WTC11 (cell line): ENCODE measurements at regions not wholly inside any gene's neighbourhood (a gene's known extent, or its start where the extent isn't known, plus 50 kb on each side); places are given as distances from the start of the nearest gene placed in this dataset.

Experiments used
- ATAC-seq: fragments of 200-7000 bp; cut with Tn5 transposase; 2 replicates; pipeline ENCODE4 v1.10.0; 2021; ENCODE audit warnings: mild to moderate bottlenecking, moderate library complexity
- CTCF ChIA-PET: fragments of 300-600 bp; sonication (Branson Sonifier 250); formaldehyde crosslinking; loops from one replicate; lab custom pipeline; 2021; ENCODE audit warnings: antibody characterized with exemption; lab: Charles Lee
- POLR2A ChIA-PET: fragments of 350-600 bp; sonication (Branson Sonifier 250); formaldehyde crosslinking; loops from one replicate; lab custom pipeline; 2021; ENCODE audit warnings: antibody characterized with exemption; lab: Charles Lee
- DNase-seq: peaks from one replicate; pipeline ENCODE4 v3.0.0; 2021; ENCODE audit warnings: low spot score
- H3K27ac Mint-ChIP-seq: 2 replicates; pipeline ENCODE4 v1.8.0; 2021; ENCODE audit warnings: mixed read lengths
- H3K27me3 Mint-ChIP-seq: 2 replicates; pipeline ENCODE4 v1.8.0; 2021; ENCODE audit warnings: low read depth, mild to moderate bottlenecking, moderate library complexity, mixed read lengths
- H3K36me3 Mint-ChIP-seq: 2 replicates; pipeline ENCODE4 v1.8.0; 2021; ENCODE audit warnings: mixed read lengths
- H3K4me1 Mint-ChIP-seq: 2 replicates; pipeline ENCODE4 v1.8.0; 2022; ENCODE audit warnings: mixed read lengths
- H3K4me3 Mint-ChIP-seq: 2 replicates; pipeline ENCODE4 v1.8.0; 2021; ENCODE audit warnings: mild to moderate bottlenecking, moderate library complexity, mixed read lengths
- H3K9me3 Mint-ChIP-seq: 2 replicates; pipeline ENCODE4 v1.8.0; 2021; ENCODE audit warnings: mixed read lengths
- AFF4 ChIP-seq: sonication (generic); formaldehyde crosslinking; IDR thresholded peaks from 2 replicates; pipeline ENCODE4 v1.8.1; 2023; ENCODE audit warnings: mild to moderate bottlenecking, missing genetic modification reagents, borderline replicate concordance
- CTCF ChIP-seq: fragments of 200-600 bp; IDR thresholded peaks from 2 replicates; pipeline ENCODE4 v1.8.0; 2022; ENCODE audit warnings: antibody characterized with exemption
- ELF4 ChIP-seq: sonication (generic); formaldehyde crosslinking; IDR thresholded peaks from 2 replicates; pipeline ENCODE4 v1.8.1; 2022; ENCODE audit warnings: low read depth, mild to moderate bottlenecking, moderate library complexity, missing genetic modification reagents
- FOXP1 ChIP-seq: sonication (generic); formaldehyde crosslinking; IDR thresholded peaks from 2 replicates; pipeline ENCODE4 v1.8.0; 2022; ENCODE audit warnings: missing genetic modification reagents, mild to moderate bottlenecking, moderate library complexity, borderline replicate concordance
- GRHL2 ChIP-seq: fragments of 250-450 bp; sonication (Bioruptor Pico); IDR thresholded peaks from 2 replicates; pipeline ENCODE4 v1.8.0; 2022; ENCODE audit warnings: mild to moderate bottlenecking, moderate library complexity; ENCODE audit not compliant: insufficient replicate concordance, severe bottlenecking
- HMGXB4 ChIP-seq: sonication (generic); formaldehyde crosslinking; IDR thresholded peaks from 2 replicates; pipeline ENCODE4 v1.8.1; 2023; ENCODE audit warnings: mild to moderate bottlenecking, moderate library complexity, missing genetic modification reagents
- KAT7 ChIP-seq: sonication (generic); formaldehyde crosslinking; IDR thresholded peaks from 2 replicates; pipeline ENCODE4 v1.8.1; 2023; ENCODE audit warnings: missing genetic modification reagents, mild to moderate bottlenecking, borderline replicate concordance
- NFATC4 ChIP-seq: fragments of 250-450 bp; sonication (Bioruptor Pico); IDR thresholded peaks from 2 replicates; pipeline ENCODE4 v1.9.0; 2021; ENCODE audit warnings: mild to moderate bottlenecking
- NFE2L1 ChIP-seq: sonication (generic); formaldehyde crosslinking; IDR thresholded peaks from 2 replicates; pipeline ENCODE4 v1.8.1; 2023; ENCODE audit warnings: missing genetic modification reagents
- NR3C1 ChIP-seq: sonication (generic); formaldehyde crosslinking; conservative IDR thresholded peaks from 2 replicates; pipeline ENCODE4 v1.8.1; 2023; ENCODE audit warnings: low read depth, mild to moderate bottlenecking, missing genetic modification reagents
- ZNF138 ChIP-seq: sonication (generic); formaldehyde crosslinking; conservative IDR thresholded peaks from 2 replicates; pipeline ENCODE4 v1.8.1; 2022; ENCODE audit warnings: mild to moderate bottlenecking, moderate library complexity, missing genetic modification reagents
- ZNF263 ChIP-seq: sonication (generic); formaldehyde crosslinking; IDR thresholded peaks from 2 replicates; pipeline ENCODE4 v1.8.1; 2022; ENCODE audit warnings: low read depth, mild to moderate bottlenecking, moderate library complexity, missing genetic modification reagents
- ZNF532 ChIP-seq: fragments of 250-450 bp; sonication (Bioruptor Pico); IDR thresholded peaks from 2 replicates; pipeline ENCODE4 v1.9.0; 2021; ENCODE audit warnings: mild to moderate bottlenecking, borderline replicate concordance
- ZSCAN18 ChIP-seq: fragments of 250-450 bp; sonication (Bioruptor Pico); IDR thresholded peaks from 2 replicates; pipeline ENCODE4 v2.1.2; 2022; ENCODE audit warnings: mild to moderate bottlenecking, moderate library complexity

GRCh38 chr14:53875324-53875897 is 81.2 kb downstream of the BMP4 start:
- H3K9me3 Mint-ChIP-seq: peaks cover 14% of the 10 kb centered on the region
- no peak overlapping the region for H3K27ac Mint-ChIP-seq
- CTCF ChIA-PET: no interaction called here

More at GRCh38 chr14:53875324-53875897, 81.2 kb downstream of the BMP4 start:
- no peak overlapping the region for H3K4me3 Mint-ChIP-seq
- POLR2A ChIA-PET: no interaction called here
- ATAC-seq: no peak
- peaks cover 5% of the 10 kb centered on the region; the same call in 1 of the 2 replicates for H3K36me3 Mint-ChIP-seq
- no peaks in the 10 kb centered on the region for H3K4me1 Mint-ChIP-seq
- TF ChIP-seq AFF4 (CRISPR knock-in tag) (no peak), ZNF138 (CRISPR knock-in tag) (no peak), ZSCAN18 (CRISPR knock-in tag) (no peak), NFE2L1 (CRISPR knock-in tag) (no peak), HMGXB4 (no peak), FOXP1 (CRISPR knock-in tag) (no peak), GRHL2 (CRISPR knock-in tag) (no peak), ZNF532 (CRISPR knock-in tag) (no peak), ELF4 (no peak), KAT7 (CRISPR knock-in tag) (no peak), NR3C1 (no peak), NFATC4 (no peak), CTCF (no peak), ZNF263 (CRISPR knock-in tag) (no peak)
- no peaks in the 10 kb centered on the region for H3K27me3 Mint-ChIP-seq
- DNase-seq: no peak
